ENCODE measurements at regions not wholly inside any gene's neighbourhood (a gene's known extent, or its start where the extent isn't known, plus 50 kb on each side); places are given as distances from the start of the nearest gene placed in this dataset.

DNA sequence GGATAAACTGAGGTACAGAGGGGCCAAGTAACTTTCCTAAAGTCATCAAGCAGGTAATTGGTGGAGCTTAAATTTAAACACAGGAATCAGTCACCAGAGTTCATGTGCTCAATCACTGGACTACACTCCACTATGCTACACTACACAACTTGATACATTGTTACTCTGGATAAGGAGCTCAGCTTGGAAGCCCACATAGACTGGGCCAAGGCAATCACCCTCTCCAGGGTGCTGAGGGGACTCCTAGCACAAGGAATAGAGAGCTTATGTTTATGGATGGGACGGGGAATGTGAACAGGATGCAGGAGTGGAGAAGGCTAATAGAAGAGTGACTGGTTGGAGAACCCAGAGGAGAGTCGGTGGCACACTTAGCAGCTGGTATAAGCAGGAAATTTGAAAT, 113.5 kb upstream of the NFIB start:
- DNase-seq = no peak

- no peak for DNase-seq
Measured at GRCh38 chr9:14424983-14425382, 111.0 kb upstream of the NFIB start.

DNA sequence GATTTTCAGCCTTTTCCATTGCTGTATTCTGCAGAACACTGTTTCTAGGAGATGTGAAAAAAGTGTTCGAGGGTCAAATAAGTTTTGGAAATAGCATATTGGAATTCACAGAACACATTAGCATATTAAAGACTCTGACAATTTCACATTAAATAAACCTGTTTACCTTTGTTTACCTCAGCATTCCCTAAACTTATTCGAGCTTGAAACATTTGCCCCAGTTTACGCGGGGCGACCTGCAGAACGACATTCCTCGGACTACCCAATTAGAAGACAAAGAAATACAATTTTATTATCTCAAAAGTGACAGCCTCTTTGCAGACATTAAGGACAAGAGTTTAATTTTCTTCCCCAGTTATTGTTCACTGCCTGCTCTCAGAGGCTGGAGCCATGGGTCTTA, 110.3 kb upstream of the NFIB start:
- no peak for DNase-seq

GRCh38 chr9:14423815-14424261, 109.9 kb upstream of the NFIB start:
- DNase-seq = no peak

- no peak for DNase-seq
Measured at GRCh38 chr9:14421291-14421690, 107.3 kb upstream of the NFIB start.

DNA sequence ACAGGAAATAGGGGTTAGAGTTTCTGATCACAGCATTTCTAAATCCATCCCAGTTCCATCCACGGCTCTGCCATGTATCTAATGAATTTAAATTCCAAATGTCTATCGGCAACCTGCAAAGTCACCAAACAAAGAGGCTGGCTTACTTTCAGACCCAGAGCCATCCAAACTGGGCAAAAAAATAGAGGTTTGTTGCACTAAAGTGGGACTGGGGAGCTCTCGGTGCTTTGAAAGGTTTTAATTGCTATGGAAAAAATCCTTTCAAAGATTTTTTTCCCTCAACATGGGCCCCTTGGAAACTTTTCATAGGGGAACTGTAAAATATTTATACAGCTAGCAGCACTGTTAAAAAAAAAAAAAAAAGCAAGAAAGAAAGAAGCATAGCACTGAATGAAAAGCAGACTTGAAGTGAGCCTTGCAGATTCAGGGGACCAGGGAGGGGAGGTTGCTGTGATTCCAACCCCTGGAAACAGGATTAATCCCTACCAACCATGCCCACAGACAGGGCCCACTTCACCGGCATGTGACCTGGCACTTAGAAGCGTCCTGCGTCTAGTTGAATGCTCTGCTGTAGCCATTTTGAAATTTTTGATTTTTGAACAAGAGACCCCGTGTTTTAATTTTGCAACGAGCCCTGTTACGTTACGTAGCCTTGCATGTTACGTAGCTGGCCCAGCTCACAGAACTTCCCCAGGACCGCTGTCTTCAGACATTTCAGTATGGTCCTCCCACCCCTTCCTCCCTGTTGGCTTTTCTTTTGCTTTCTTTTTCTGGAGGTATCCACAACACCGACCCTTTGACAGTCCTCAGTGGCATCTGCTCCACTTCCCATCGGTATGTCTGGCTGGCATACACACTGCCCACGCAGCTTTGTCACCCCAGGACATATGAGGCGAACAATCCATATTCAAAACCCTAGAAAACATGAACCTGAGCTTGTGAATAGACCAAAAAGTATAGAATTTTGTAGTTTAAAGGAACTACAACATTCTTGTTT, 105.3 kb upstream of the NFIB start:
- no peak for DNase-seq

- DNase-seq = no peak
Measured at GRCh38 chr9:14418301-14418940, 104.5 kb upstream of the NFIB start.

GRCh38 chr9:14417237-14417636, 103.3 kb upstream of the NFIB start:
- DNase-seq = no peak

GRCh38 chr9:14415947-14416346, 102.0 kb upstream of the NFIB start:
- DNase-seq = no peak

DNA sequence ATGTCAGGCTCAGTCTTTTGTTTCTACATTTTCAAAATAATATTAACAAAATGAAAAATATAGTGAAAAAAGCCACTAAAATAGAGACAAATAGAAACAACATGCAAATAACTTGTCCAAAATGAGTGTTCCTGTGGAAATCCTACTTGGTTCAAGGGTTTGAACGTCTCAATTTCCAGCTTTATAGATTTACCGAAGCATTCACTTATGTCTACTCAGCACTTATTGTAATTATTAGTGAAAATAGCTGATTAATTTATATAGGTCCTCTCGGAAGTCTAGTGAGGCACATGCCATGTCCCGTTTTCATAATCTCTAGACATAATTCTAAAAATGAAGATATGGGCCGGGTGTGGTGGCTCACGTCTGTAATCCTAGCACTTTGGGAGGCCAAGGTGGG, 99.9 kb upstream of the NFIB start:
- DNase-seq = no peak

GRCh38 chr9:14412775-14413174, 98.8 kb upstream of the NFIB start:
- no peak for DNase-seq

- no peak for DNase-seq
Measured at GRCh38 chr9:14406463-14406862, 92.5 kb upstream of the NFIB start.

GRCh38 chr9:14405176-14405706, 91.3 kb upstream of the NFIB start:
- DNase-seq = no peak

- DNase-seq = no peak
Measured at GRCh38 chr9:14403081-14403480, 89.1 kb upstream of the NFIB start.

DNA sequence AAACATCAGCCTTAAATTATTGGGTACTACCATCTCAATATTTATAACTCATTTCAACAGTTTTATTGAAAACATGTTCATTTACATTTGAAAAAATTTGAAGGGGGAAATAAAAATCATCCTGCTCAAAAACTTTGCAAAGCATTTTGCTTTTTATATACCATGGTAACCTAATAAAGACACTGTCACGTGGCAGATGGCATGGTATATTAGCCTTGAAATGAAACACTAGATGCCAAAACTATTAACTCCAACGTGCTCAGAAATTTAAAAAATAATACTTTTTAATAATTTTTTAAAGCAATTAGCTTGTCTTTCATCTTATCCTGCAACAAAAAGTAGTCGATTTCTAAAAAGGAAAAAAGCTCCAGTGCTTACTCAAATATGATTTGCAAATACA, 88.6 kb upstream of the NFIB start:
- DNase-seq = no peak

GRCh38 chr9:14401911-14402310, 88.0 kb upstream of the NFIB start:
- DNase-seq = no peak

- DNase-seq = peak; percentile 4
Measured at GRCh38 chr9:14400658-14400995, 86.7 kb upstream of the NFIB start.

DNA sequence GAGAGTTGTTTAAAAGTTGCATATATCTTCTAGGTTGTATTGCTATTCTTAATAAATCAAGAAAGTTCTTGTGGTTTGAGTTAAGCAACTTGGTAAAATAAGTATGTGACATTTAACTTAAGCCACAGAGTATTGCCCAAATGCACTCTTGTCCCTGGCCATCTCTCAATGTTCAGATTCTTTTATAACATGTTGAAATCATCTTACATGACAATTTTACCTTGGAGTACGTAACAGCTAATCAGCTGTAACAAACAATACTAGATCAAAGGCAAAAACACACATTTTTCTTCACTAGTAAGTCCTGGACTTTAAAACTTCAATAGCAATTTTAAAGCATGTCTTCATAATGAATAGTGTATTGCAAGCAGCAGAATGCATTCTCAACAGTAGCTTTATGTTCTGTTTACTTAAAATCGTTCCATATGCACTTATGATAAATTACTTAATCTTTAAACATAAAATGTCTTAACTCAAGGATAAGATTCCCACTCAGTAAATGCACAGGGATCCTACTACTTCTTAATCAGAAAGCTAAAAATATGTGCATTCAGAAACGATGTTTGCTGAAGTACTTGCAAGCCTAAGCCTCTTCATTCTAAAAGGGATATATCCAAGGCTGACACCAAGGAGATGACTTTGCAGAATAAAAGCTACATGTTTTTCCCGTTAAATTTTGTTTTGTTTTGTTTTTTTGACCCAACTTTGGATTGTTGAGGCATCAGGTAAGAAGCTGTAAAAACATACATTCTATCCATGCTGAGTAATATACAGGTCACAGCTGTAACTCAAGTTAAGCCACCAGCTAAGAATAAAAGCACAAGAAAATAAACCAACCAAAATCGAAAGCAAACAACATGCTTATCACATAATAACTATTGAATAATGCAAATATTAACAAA, 86.1 kb upstream of the NFIB start:
- no peak for DNase-seq

DNA sequence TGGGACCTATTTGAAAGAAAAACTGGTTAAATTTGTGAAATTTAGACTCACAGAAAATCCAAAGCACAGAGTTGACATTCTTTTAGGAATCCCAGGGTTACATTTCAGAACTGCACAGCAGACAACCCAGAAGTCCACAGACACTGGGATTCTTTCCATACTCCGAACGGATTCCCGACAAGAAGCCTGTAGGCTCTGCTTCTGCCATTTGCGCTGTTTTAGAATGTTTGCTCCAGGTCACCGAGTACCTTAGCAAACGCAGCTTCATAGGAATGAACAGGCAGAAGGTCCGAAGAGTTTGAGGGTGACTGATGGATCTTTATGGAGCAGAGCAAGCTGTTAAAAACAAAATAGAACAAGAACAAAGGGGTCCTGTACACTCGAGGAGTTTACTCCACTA, 84.5 kb upstream of the NFIB start:
- DNase-seq = no peak

DNA sequence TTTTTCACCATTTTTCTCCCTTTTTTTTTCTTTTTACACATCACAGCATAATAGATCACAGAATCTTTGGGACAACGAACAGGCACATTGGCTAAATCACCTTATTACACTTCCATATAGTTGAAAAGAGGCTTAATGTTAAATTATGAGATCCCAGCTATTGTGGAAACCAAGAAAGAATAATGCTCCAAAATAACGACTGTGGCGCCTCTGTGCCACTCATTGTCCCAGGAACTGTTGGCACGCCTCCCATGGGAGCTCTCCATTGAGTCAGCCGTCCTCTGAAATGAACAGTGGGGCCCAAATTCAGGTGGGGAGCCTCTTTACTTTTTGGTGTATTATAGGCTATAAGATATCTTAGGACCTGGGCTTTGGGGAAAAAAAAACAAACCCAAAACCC, 82.2 kb upstream of the NFIB start:
- DNase-seq = no peak

DNA sequence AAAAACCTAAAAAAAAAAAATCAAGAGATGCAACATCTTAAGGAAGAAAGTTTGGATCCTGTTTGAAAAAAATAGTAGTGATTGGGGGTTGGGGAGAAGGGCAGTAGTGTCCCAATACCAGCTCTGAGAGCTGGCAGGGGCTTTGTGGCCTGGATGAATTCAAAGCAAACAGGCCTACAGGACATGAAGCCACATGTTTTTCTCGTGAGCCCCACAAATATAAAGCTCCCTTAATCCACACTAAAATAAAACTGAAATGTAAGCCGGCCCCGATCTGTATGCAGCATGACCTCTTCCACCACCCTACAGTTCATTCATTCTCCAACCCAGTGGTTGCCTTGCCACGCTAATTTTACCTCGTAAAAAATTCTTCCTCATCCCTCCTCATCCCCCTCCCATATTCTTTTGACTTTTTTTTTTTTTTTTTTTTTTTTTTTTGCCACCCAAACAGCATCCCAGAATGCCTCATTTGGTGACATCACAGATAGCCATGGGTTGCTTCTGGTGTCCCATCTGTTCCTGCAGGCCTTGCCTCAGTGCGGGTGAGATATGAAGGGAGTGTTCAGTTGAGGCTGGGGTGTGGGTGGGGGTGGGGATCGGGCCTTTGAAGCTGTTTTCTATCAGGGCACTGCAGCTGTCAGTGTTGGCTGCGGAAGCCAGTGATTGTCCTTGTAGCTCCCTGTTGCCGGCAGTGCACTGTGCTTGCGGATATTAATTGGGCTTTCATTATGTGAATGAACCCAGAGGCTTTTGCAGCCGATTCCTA, 81.6 kb upstream of the NFIB start:
- no peak for DNase-seq

DNA sequence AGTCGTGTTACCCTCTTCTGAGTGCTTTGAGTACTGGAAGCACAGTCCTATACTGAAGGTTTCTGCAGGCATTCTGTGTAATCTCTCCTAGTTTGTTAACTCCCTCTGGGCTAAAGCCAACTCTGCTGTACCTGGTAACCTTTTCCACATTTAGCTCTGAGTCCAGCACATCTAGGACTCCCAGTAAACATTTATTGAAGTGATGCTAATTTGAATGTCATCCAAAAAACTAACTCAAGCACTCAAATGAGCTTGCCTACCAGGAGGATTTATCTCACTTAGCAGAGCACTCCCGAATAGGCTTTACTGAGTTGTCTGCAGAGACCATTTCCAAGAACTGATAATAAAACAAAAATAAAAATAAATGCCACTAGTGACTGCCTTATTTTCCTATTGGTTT, 79.5 kb upstream of the NFIB start:
- DNase-seq = no peak

Measured in NCI-H2029 (cell line).